ENCODE measurements at regions not wholly inside any gene's neighbourhood (a gene's known extent, or its start where the extent isn't known, plus 50 kb on each side); places are given as distances from the start of the nearest gene placed in this dataset.

DNA sequence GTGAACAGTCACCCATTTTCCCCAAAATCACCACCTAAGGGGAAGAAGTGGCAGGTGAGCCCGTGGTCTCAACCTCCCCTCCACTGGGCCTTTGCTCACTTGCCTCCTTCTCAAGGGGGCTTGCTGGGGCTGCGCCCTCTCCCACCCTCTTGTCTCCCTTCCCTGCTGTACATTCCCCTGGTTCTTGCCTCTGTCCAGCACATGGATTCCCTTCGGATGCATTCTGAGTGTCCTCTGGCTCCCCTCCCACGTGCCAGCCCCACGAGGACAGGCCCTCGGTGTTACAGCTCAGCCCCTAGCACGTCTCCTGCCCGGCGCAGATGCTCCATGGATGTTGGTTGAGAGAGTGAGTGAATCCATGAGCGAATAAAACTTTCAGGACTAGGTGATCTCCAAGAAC, 367.8 kb upstream of the SULF2 start:
- H3K4me3 ChIP-seq (ENCODE audit: low read depth, low read length), result no peak overlapping the region
- 90% methylated on average over 10 of the region's 10 CpGs for WGBS
- H3K36me3 ChIP-seq (ENCODE audit: insufficient read depth), result no peaks in the 10 kb centered on the region
- DNase-seq (ENCODE audit: extremely low spot score), result no peak
- H3K27ac ChIP-seq (ENCODE audit: low read depth), result no peak overlapping the region
- H3K4me1 ChIP-seq (ENCODE audit: insufficient read depth), result no peaks in the 10 kb centered on the region

DNA sequence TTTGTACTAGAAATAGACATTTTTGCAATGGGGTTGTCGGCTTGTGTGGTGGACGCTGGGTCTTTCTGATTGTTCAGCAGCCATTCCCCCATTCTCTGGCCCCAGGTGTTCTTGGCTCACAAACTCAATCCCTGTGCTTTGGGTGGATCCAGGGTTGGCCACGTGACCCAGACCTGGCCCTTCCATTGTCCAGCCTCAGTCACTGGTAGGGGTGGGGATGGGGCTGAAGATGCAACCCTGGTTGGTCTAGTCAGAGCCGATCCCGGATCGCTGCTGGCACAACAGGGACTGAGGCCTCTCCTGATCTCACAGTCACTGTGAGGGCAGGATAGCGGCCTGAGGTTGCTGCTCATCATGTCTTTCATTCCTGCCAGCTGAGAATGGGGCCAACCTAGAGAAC, 365.3 kb upstream of the SULF2 start:
- H3K4me1 ChIP-seq (ENCODE audit: insufficient read depth), result no peaks in the 10 kb centered on the region
- no peak overlapping the region for H3K4me3 ChIP-seq (ENCODE audit: low read depth, low read length)
- no peak overlapping the region for H3K27ac ChIP-seq (ENCODE audit: low read depth)
- no peak for DNase-seq (ENCODE audit: extremely low spot score)
- WGBS, result 91% methylated on average over 7 of the region's 7 CpGs
- no peaks in the 10 kb centered on the region for H3K36me3 ChIP-seq (ENCODE audit: insufficient read depth)

DNA sequence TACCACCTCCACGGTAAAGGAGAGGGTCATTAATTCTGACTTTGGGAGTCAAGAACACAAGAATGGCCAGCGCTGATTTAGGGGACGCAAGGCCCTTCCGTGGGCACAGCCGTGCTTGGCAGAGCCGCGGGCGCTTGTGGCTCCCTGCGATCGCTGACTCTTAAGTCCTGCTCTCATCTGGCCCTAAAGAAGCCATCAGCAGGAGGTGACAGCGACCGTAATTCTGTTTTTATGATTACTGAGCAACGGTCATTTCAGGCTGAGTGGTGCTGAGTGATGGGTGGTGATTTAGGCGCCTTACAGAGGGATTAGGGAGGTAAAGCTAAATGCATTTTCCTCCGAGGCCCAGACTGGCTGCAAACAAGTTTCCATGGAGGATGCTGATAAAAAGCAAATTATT, 364.6 kb upstream of the SULF2 start:
- Histone ChIP-seq H3K27ac (ENCODE audit: low read depth) (no peak overlapping the region), H3K4me1 (ENCODE audit: insufficient read depth) (no peaks in the 10 kb centered on the region), H3K36me3 (ENCODE audit: insufficient read depth) (no peaks in the 10 kb centered on the region), H3K4me3 (ENCODE audit: low read depth, low read length) (no peak overlapping the region)
- DNase-seq (ENCODE audit: extremely low spot score), result no peak
- 56% methylated on average over 15 of the region's 15 CpGs for WGBS

DNA sequence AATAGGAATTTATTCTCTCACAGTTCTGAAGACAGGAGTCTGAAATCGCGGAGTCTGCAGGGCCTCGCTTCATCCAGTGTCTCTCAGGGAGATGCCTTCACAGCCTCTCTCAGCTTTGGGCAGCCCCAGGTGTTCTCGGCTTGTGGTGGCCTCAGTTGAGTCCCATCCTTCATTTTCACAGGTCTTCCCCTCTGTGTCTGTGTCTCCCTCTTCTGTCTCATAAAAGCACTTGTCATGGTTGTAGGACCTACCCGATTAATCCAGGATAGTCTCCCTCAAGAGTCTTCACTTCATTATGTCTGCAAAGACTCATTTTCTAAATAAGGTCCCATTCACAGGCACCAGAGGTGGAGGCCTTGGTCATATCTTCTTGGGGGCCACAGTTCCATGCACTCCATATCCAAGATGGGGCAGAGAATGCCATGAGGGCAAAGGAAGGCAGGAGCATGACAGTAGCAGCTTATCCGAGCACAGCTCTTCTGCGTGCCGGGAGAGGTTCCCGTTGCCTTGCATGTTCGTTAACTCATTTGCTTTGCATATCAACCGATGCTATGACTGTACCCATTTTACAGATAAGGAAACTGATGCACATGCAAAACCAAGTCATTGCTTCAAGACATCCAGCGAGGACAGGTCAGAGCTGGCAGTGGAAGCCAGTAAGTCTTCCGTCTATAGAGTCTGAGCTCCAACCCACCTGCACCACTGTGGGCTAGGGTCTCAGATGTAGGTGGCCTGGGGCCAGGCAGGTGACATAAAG, 363.8 kb upstream of the SULF2 start:
- Histone ChIP-seq H3K4me3 (ENCODE audit: low read depth, low read length) (no peak overlapping the region), H3K4me1 (ENCODE audit: insufficient read depth) (no peaks in the 10 kb centered on the region), H3K27ac (ENCODE audit: low read depth) (no peak overlapping the region), H3K36me3 (ENCODE audit: insufficient read depth) (no peaks in the 10 kb centered on the region)
- no peak for DNase-seq (ENCODE audit: extremely low spot score)
- WGBS, result 93% methylated on average over 13 of the region's 13 CpGs

DNA sequence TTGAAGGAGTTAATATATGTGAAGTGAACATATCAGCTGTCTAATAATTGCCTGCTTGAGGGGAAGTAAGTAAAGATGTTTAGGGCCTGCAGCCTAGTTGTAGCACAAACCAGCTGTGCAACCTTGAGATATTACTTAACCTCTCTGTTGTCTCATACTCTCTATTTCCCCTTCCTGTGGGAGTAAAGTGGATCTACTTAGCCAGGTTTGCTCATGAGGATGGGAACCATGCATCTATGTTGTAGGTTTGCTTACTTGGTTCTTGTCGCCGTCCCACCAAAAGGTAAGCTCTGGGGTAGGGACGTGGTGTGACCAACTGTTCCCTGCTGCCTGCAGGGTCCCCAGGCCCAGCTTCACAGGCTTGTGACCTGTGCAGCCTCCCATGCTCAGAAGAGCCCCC, 362.7 kb upstream of the SULF2 start:
- H3K36me3 ChIP-seq (ENCODE audit: insufficient read depth), result no peaks in the 10 kb centered on the region
- H3K27ac ChIP-seq (ENCODE audit: low read depth), result no peak overlapping the region
- WGBS, result 97% methylated on average over 3 of the region's 3 CpGs
- no peak overlapping the region for H3K4me3 ChIP-seq (ENCODE audit: low read depth, low read length)
- no peaks in the 10 kb centered on the region for H3K4me1 ChIP-seq (ENCODE audit: insufficient read depth)
- no peak for DNase-seq (ENCODE audit: extremely low spot score)

DNA sequence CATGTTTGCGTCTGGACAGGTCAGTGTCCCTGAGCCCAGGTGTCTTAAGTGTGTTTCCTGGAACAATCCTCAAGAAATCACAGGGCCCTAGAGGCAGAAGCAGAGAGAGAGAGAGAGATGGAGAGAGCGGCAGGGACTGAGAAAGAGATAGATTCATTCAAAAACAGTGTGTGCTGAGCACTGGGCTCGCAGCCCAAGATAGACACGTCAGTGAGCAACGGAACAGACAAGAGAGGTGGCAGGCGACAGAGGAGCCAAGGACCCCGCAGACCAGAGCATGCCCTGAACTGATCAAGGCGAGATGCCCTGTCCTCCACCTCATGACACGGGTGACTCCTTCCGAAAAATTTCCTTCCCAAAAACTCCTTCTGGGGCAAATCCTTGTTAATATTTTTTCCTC, 362.0 kb upstream of the SULF2 start:
- Histone ChIP-seq H3K4me1 (ENCODE audit: insufficient read depth) (no peaks in the 10 kb centered on the region), H3K27ac (ENCODE audit: low read depth) (no peak overlapping the region), H3K4me3 (ENCODE audit: low read depth, low read length) (no peak overlapping the region), H3K36me3 (ENCODE audit: insufficient read depth) (no peaks in the 10 kb centered on the region)
- WGBS, result 80% methylated on average over 10 of the region's 10 CpGs
- no peak for DNase-seq (ENCODE audit: extremely low spot score)

DNA sequence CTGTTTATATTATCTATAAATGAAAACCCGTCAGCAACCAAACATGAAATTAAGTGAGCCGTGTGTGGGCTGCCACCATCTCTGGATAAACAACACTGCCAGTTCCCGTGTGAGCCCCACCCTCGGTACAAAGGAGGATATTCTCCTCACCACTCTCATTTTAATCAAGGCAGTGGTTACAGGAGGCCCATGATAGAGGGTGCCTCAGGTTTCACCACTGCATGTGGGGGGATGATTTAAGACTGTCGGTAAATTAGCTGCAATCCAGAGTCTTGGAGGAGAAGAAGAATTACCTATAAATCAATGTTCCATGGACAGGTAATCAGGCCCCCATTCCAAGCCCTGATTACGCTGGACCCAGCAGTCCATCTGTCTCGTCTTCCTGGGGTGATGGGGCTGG, 361.6 kb upstream of the SULF2 start:
- 69% methylated on average over 7 of the region's 7 CpGs for WGBS
- DNase-seq (ENCODE audit: extremely low spot score), result no peak
- H3K27ac ChIP-seq (ENCODE audit: low read depth), result no peak overlapping the region
- no peaks in the 10 kb centered on the region for H3K36me3 ChIP-seq (ENCODE audit: insufficient read depth)
- no peaks in the 10 kb centered on the region for H3K4me1 ChIP-seq (ENCODE audit: insufficient read depth)
- no peak overlapping the region for H3K4me3 ChIP-seq (ENCODE audit: low read depth, low read length)

DNA sequence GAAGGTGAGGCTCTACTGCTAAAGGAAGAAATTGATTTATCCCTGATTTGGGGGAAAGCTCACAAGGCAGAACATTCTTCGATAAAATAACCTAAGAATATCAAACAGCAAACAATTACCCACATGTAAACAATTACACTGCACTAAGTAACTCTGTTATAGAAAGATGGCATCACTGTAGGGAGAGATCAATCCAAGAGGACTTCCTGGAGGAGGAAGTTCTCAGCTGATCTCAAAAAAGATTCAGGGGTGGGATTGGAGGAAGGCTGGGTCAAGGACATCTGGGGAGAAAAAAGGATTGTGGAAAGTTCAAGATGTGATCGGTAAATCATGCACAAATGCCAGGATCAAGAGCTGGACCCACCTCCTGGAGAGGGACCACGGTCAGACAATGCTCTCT, 361.0 kb upstream of the SULF2 start:
- H3K4me3 ChIP-seq (ENCODE audit: low read depth, low read length), result no peak overlapping the region
- no peak overlapping the region for H3K27ac ChIP-seq (ENCODE audit: low read depth)
- no peak for DNase-seq (ENCODE audit: extremely low spot score)
- no peaks in the 10 kb centered on the region for H3K36me3 ChIP-seq (ENCODE audit: insufficient read depth)
- 93% methylated on average over 3 of the region's 3 CpGs for WGBS
- H3K4me1 ChIP-seq (ENCODE audit: insufficient read depth), result no peaks in the 10 kb centered on the region

DNA sequence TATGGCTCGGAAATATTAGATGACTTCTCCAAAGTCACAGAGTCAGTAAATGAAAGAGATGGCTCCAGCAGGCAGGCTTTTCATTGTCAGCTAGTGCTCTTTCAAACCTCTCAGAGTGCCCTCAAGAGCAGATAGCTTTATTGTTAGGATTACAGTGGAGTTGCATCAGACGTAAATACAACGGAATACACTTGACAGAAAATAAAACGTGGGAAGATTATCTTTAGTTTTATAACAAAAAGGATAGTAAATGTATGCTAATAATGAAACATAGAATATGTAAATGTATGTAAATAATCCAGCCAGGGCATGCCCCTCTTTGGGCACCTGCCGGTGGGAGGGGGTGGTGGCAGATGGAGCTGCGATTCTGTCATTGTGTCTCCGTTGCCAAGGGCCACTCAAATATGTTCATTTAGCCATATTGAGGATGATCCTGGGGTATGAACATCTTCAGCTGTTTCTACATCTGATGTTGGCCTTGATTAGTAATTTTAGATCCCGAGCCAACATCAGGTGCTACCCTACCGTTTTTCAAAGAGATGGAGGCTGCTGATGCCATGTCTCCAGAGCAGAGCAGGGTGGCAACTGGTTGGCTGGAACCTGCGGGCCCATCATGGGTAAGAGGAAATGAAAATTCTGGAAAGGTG, 358.3 kb upstream of the SULF2 start:
- no peaks in the 10 kb centered on the region for H3K4me1 ChIP-seq (ENCODE audit: insufficient read depth)
- H3K4me3 ChIP-seq (ENCODE audit: low read depth, low read length), result no peak overlapping the region
- no peak overlapping the region for H3K27ac ChIP-seq (ENCODE audit: low read depth)
- H3K36me3 ChIP-seq (ENCODE audit: insufficient read depth), result no peaks in the 10 kb centered on the region
- 81% methylated on average over 10 of the region's 10 CpGs for WGBS
- DNase-seq (ENCODE audit: extremely low spot score), result no peak

DNA sequence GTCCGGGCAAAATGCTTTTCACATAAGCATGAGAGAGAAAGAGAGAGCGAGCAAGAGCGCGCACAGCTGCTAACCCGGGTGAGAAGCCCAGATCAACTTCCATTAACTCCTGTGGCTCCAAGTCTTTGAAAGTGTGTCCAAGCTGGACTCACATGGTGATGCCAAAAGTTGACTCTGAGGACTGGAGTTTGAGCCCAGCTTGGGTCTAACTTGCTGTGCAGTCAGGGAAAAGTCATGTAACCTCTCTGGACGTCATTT, 357.2 kb upstream of the SULF2 start:
- no peaks in the 10 kb centered on the region for H3K36me3 ChIP-seq (ENCODE audit: insufficient read depth)
- WGBS, result 67% methylated on average over 6 of the region's 6 CpGs
- H3K4me3 ChIP-seq (ENCODE audit: low read depth, low read length), result no peak overlapping the region
- H3K4me1 ChIP-seq (ENCODE audit: insufficient read depth), result no peaks in the 10 kb centered on the region
- DNase-seq (ENCODE audit: extremely low spot score), result no peak
- no peak overlapping the region for H3K27ac ChIP-seq (ENCODE audit: low read depth)

DNA sequence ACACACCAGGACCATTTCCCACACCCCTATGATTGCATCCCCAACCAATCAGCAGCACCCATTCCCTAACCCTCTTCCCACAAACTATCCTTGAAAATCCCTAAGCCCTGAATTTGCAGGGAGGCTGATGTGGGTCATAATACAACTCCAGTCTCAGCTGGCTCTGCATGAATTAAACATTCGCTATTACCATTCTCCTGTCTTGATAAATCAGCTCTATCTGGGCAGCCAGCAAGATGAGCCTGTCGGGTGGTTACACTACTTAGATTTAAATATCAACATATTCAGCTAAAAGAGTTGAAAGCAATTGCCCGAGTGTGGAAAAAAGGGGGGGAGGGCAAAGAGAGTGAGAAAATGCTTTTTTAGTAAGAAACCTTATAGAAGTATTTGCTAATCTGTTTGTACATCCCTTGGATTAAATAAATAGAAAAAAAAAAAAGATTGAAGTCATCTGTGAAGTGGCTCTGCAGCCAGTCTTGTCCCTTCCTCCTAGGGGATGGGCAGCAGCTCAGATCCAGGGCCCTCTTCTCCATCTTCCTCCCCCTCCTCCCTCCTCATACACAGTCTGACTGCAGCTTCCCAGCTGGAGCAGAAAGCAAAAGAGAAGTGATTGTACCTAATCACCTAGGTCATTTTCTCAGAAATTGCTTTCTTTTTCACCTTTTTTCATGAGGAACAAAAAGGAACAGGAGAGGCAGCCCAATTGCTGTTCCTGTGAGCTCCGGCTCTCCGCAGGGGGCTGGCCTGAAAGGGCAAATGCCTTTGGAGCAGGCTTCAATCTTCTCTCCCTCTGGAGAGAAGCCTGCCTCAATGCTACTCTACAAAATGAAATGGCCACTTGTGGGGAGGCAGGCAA, 356.6 kb upstream of the SULF2 start:
- 73% methylated on average over 5 of the region's 5 CpGs for WGBS
- H3K4me1 ChIP-seq (ENCODE audit: insufficient read depth), result no peaks in the 10 kb centered on the region
- DNase-seq (ENCODE audit: extremely low spot score), result no peak
- H3K4me3 ChIP-seq (ENCODE audit: low read depth, low read length), result no peak overlapping the region
- H3K36me3 ChIP-seq (ENCODE audit: insufficient read depth), result no peaks in the 10 kb centered on the region
- no peak overlapping the region for H3K27ac ChIP-seq (ENCODE audit: low read depth)

DNA sequence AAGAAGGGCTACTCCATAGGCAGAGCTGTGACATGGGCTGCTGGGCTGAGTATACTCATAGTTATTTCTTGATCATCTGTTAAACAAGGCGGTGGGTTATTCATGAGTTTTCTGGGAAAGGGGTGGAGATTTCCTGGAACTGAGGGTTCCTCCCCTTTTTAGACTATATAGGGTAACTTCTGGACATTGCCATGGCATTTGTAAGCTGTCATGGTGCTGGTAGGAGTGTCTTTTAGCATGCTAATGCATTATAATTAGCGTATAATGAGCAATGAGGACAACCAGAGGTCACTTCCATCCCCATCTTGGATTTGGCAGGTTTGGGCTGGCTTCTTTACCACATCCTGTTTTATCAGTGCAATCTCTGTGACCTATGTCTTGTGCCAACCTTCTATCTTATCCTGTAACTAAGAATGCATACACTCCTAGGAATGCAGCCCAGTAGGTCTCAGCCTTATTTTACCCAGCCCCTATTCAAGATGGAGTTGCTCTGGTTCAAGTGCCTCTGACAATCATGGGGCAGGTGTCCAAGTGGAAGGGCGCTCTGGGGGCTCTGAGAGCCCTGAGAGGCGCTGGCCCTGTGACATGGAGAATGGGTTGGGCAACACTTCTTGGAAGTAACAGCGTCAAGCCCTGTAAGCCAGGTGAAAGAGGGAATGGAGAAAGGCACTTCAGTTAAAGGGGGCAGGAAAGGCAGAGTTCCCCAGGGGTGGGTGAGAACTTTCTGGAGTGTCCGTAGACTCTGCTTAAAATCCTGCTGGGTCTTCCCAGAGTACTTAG, 354.2 kb upstream of the SULF2 start:
- WGBS, result 90% methylated on average over 6 of the region's 6 CpGs
- H3K4me1 ChIP-seq (ENCODE audit: insufficient read depth), result no peaks in the 10 kb centered on the region
- H3K36me3 ChIP-seq (ENCODE audit: insufficient read depth), result no peaks in the 10 kb centered on the region
- DNase-seq (ENCODE audit: extremely low spot score), result no peak
- no peak overlapping the region for H3K27ac ChIP-seq (ENCODE audit: low read depth)
- no peak overlapping the region for H3K4me3 ChIP-seq (ENCODE audit: low read depth, low read length)

DNA sequence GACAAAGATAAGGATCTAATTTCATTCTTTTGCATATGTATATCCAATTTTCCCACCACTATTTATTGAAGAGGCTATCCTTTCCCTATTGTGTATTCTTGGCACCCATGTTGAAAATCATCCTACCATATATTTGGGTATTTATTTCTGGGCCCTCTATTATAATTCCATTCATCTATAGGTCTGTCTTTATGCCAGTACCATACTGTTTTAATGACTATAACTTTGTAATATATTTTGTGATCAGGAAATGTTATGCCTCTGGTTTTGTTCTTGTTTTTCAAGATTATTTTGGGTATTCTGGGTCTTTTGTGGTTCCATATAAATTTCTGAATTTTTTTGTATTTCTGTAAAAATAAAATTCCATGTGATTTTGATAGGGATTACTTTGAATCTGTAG, 347.6 kb upstream of the SULF2 start:
- H3K4me3 ChIP-seq (ENCODE audit: low read depth, low read length), result no peak overlapping the region
- H3K27ac ChIP-seq (ENCODE audit: low read depth), result no peak overlapping the region

More for the DNA sequence above, 347.6 kb upstream of the SULF2 start:
- Histone ChIP-seq H3K36me3 (ENCODE audit: insufficient read depth) (no peaks in the 10 kb centered on the region), H3K4me1 (ENCODE audit: insufficient read depth) (no peaks in the 10 kb centered on the region)
- DNase-seq (ENCODE audit: extremely low spot score), result no peak
